HepG2 (cell line): ENCODE measurements at regions not wholly inside any gene's neighbourhood (a gene's known extent, or its start where the extent isn't known, plus 50 kb on each side); places are given as distances from the start of the nearest gene placed in this dataset.

ENCODE experiments used
- CBFB ChIP-seq: sonication (generic); formaldehyde crosslinking; IDR thresholded peaks from 2 replicates; pipeline ENCODE4 v1.4.0; 2020; ENCODE audit warnings: missing genetic modification reagents
- CHD4 ChIP-seq: fragments of 200-600 bp; sonication (generic); IDR thresholded peaks from 2 replicates; pipeline ENCODE4 v1.7.0; 2017; ENCODE audit warnings: mild to moderate bottlenecking, low read length, borderline replicate concordance
- ETV6 ChIP-seq: sonication (generic); formaldehyde crosslinking; conservative IDR thresholded peaks from 2 replicates; pipeline ENCODE4 v1.4.0; 2020; ENCODE audit warnings: missing genetic modification reagents
- FOXK1 ChIP-seq: sonication (generic); formaldehyde crosslinking; IDR thresholded peaks from 2 replicates; pipeline ENCODE4 v1.4.0; 2020; ENCODE audit warnings: low read depth, missing genetic modification reagents, borderline replicate concordance
- HDAC2 ChIP-seq: sonication (generic); formaldehyde crosslinking; IDR thresholded peaks from 2 replicates; pipeline ENCODE4 v1.4.0; 2020; ENCODE audit warnings: missing genetic modification reagents
- HMGXB3 ChIP-seq: sonication (generic); formaldehyde crosslinking; IDR thresholded peaks from 2 replicates; pipeline ENCODE4 v1.4.0; 2020; ENCODE audit warnings: missing genetic modification reagents, borderline replicate concordance
- HOXA5 ChIP-seq: sonication (generic); formaldehyde crosslinking; IDR thresholded peaks from 2 replicates; pipeline ENCODE4 v1.4.0; 2020; ENCODE audit warnings: missing genetic modification reagents
- ISX ChIP-seq: sonication (generic); formaldehyde crosslinking; conservative IDR thresholded peaks from 2 replicates; pipeline ENCODE4 v1.5.0; 2020; ENCODE audit warnings: missing genetic modification reagents
- JDP2 ChIP-seq: sonication (generic); formaldehyde crosslinking; IDR thresholded peaks from 2 replicates; pipeline ENCODE4 v1.8.1; 2022; ENCODE audit warnings: missing genetic modification reagents, borderline replicate concordance
- JUN ChIP-seq: sonication (generic); formaldehyde crosslinking; IDR thresholded peaks from 2 replicates; pipeline ENCODE4 v1.4.0; 2020; ENCODE audit warnings: mild to moderate bottlenecking, missing genetic modification reagents
- MLLT10 ChIP-seq: sonication (generic); formaldehyde crosslinking; IDR thresholded peaks from 2 replicates; pipeline ENCODE4 v1.4.0; 2020; ENCODE audit warnings: missing genetic modification reagents
- PAX8 ChIP-seq: sonication (generic); formaldehyde crosslinking; IDR thresholded peaks from 2 replicates; pipeline ENCODE4 v1.8.0; 2022; ENCODE audit warnings: mild to moderate bottlenecking, missing genetic modification reagents, borderline replicate concordance
- POLR2A ChIP-seq, 2 experiments: IDR thresholded peaks; 2 replicates each; pipeline ENCODE4 v1.6.1; 2011; ENCODE audit warnings: low read depth in 2 of 2, low read length in 2 of 2, mild to moderate bottlenecking in 1 of 2, moderate library complexity in 1 of 2; ENCODE audit not compliant: insufficient read depth in 1 of 2
- POLR2G ChIP-seq: fragments of 200-400 bp; formaldehyde crosslinking; IDR thresholded peaks from 2 replicates; pipeline ENCODE4 v1.6.1; 2018; ENCODE audit warnings: mild to moderate bottlenecking, low read depth, low read length, moderate library complexity
- RXRA ChIP-seq: sonication (generic); formaldehyde crosslinking; IDR thresholded peaks from 2 replicates; pipeline ENCODE4 v1.5.1; 2020; ENCODE audit warnings: missing genetic modification reagents
- TCF7 ChIP-seq: sonication (generic); IDR thresholded peaks from 2 replicates; pipeline ENCODE4 v1.6.1; 2016; ENCODE audit warnings: antibody characterized with exemption, low read depth
- XRCC5 ChIP-seq: fragments of 200-400 bp; formaldehyde crosslinking; optimal IDR thresholded peaks from 2 replicates; pipeline ENCODE3; 2017; ENCODE audit warnings: mild to moderate bottlenecking, low read length
- ZBTB3 ChIP-seq: sonication (generic); formaldehyde crosslinking; IDR thresholded peaks from 2 replicates; pipeline ENCODE4 v1.4.0; 2020; ENCODE audit warnings: low read depth, mild to moderate bottlenecking, moderate library complexity, missing genetic modification reagents, borderline replicate concordance
- ZNF12 ChIP-seq: sonication (generic); formaldehyde crosslinking; IDR thresholded peaks from 2 replicates; pipeline ENCODE4 v1.5.0; 2020; ENCODE audit warnings: missing genetic modification reagents
- ZNF124 ChIP-seq: sonication (generic); formaldehyde crosslinking; IDR thresholded peaks from 2 replicates; pipeline ENCODE4 v1.4.0; 2020; ENCODE audit warnings: missing genetic modification reagents
- ZNF274 ChIP-seq: sonication (generic); formaldehyde crosslinking; IDR thresholded peaks from 2 replicates; pipeline ENCODE4 v1.5.1; 2020; ENCODE audit warnings: mild to moderate bottlenecking, missing genetic modification reagents
- ZNF317 ChIP-seq: sonication (generic); formaldehyde crosslinking; IDR thresholded peaks from 2 replicates; pipeline ENCODE4 v1.5.0; 2020; ENCODE audit warnings: mild to moderate bottlenecking, missing genetic modification reagents
- ZNF335 ChIP-seq: sonication (generic); formaldehyde crosslinking; IDR thresholded peaks from 2 replicates; pipeline ENCODE4 v1.4.0; 2020; ENCODE audit warnings: missing genetic modification reagents
- ZNF614 ChIP-seq: IDR thresholded peaks from 2 replicates; pipeline ENCODE4 v1.6.1; 2018; ENCODE audit warnings: missing biosample characterization, missing genetic modification reagents, inconsistent platforms, borderline replicate concordance
- ZNF772 ChIP-seq: sonication (generic); formaldehyde crosslinking; IDR thresholded peaks from 2 replicates; pipeline ENCODE4 v1.5.0; 2020; ENCODE audit warnings: mild to moderate bottlenecking, missing genetic modification reagents
- ZNF878 ChIP-seq: sonication (generic); formaldehyde crosslinking; IDR thresholded peaks from 2 replicates; pipeline ENCODE4 v1.8.1; 2023; ENCODE audit warnings: mild to moderate bottlenecking, missing genetic modification reagents, moderate library complexity
- TF ChIP-seq, protein P1 (sequence below), 2 experiments: sonication (generic) in 1 of 2; formaldehyde crosslinking in 1 of 2; IDR thresholded peaks; 2 replicates each; pipeline versions ENCODE4 v1.5.1 to v1.6.1; 2011 to 2020; ENCODE audit warnings: borderline replicate concordance in 1 of 2, low read depth in 1 of 2, low read length in 1 of 2, mild to moderate bottlenecking in 1 of 2, missing genetic modification reagents in 1 of 2, moderate library complexity in 1 of 2

- TF ChIP-seq HMGXB3 (CRISPR knock-in tag), result peak; percentile 84; the same call in 1 of the 2 replicates
- TF ChIP-seq FOXK1 (CRISPR knock-in tag), result peak; percentile 91
- peak; percentile 75; the same call in 1 of the 2 replicates for TF ChIP-seq ZNF878 (CRISPR knock-in tag)
- TF ChIP-seq ZNF124 (CRISPR knock-in tag), result peak; percentile 67; the same call in 1 of the 2 replicates
- TF ChIP-seq CBFB (CRISPR knock-in tag), result 0 out of 2 replicates have a peak, but pooled peaks have one; percentile 42
- TF ChIP-seq XRCC5, result peak; percentile 69
- TF ChIP-seq HOXA5 (CRISPR knock-in tag), result no peak
- TF ChIP-seq JDP2 (CRISPR knock-in tag), result no peak
- peak; percentile 81 for TF ChIP-seq ETV6 (CRISPR knock-in tag)
- 0 out of 2 replicates have a peak, but pooled peaks have one; percentile 37 for TF ChIP-seq ZNF274 (CRISPR knock-in tag)
- no peak for TF ChIP-seq MLLT10
- peak; percentile 81; the same call in 1 of the 2 replicates for TF ChIP-seq ZBTB3
- TF ChIP-seq TCF7, result peak; percentile 94
- peak; percentile 93 for TF ChIP-seq HDAC2 (CRISPR knock-in tag)
- TF ChIP-seq POLR2G, result 0 out of 2 replicates have a peak, but pooled peaks have one; percentile 29
- TF ChIP-seq ZNF317 (CRISPR knock-in tag), result peak; percentile 79
- no peak for TF ChIP-seq ISX (CRISPR knock-in tag)
- TF ChIP-seq ZNF12 (CRISPR knock-in tag), result peak; percentile 90
- TF ChIP-seq, protein P1, sequence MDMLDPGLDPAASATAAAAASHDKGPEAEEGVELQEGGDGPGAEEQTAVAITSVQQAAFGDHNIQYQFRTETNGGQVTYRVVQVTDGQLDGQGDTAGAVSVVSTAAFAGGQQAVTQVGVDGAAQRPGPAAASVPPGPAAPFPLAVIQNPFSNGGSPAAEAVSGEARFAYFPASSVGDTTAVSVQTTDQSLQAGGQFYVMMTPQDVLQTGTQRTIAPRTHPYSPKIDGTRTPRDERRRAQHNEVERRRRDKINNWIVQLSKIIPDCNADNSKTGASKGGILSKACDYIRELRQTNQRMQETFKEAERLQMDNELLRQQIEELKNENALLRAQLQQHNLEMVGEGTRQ (IDR thresholded peaks at IDR 0.05; ENCODE audit: low read depth, low read length), result no peak
- TF ChIP-seq, protein P1 (CRISPR knock-in tag; IDR thresholded peaks at IDR 0.05; ENCODE audit: borderline replicate concordance), result no peak
- peak; percentile 60; the same call in 1 of the 2 replicates for TF ChIP-seq ZNF335
- peak; percentile 88; the same call in 1 of the 2 replicates for TF ChIP-seq ZNF772 (CRISPR knock-in tag)
- peak; percentile 93; the same call in 1 of the 2 replicates for TF ChIP-seq RXRA
- TF ChIP-seq POLR2A (IDR thresholded peaks at IDR 0.05; ENCODE audit: insufficient read depth in 1 of 2, low read depth in 2 of 2, low read length in 2 of 2), result no peak
- TF ChIP-seq CHD4, result 0 out of 2 replicates have a peak, but pooled peaks have one; percentile 32
- TF ChIP-seq ZNF614, result peak; percentile 96
- TF ChIP-seq PAX8 (CRISPR knock-in tag), result no peak
- peak; percentile 98 for TF ChIP-seq JUN (CRISPR knock-in tag)
These were observed 653.7 kb downstream of the NR2F1-AS1 start (continued) for GRCh38 chr5:92927291-92927778.
